HPDE6-E6E7 (cell line): ENCODE measurements at regions not wholly inside any gene's neighbourhood (a gene's known extent, or its start where the extent isn't known, plus 50 kb on each side); places are given as distances from the start of the nearest gene placed in this dataset.

Experiments
- DNase-seq: peaks from one replicate; pipeline ENCODE4 v3.0.0; 2011; ENCODE audit warnings: missing footprints; ENCODE audit errors: extremely low spot score

GRCh38 chr22:48751539-48752437 lies 1075.9 kb downstream of the BRD1 start:
- DNase-seq, result no peak

GRCh38 chr22:48750826-48751440 lies 1076.7 kb downstream of the BRD1 start:
- DNase-seq, result no peak

- no peak for DNase-seq
Measured at GRCh38 chr22:48750282-48750681, 1077.4 kb downstream of the BRD1 start.

- DNase-seq, result no peak
Measured at GRCh38 chr22:48749555-48750227, 1078.0 kb downstream of the BRD1 start.

GRCh38 chr22:48748860-48749554 lies 1078.7 kb downstream of the BRD1 start:
- no peak for DNase-seq

- no peak for DNase-seq
Measured at GRCh38 chr22:48748113-48748859, 1079.4 kb downstream of the BRD1 start.

- no peak for DNase-seq
Measured at GRCh38 chr22:48746789-48747425, 1080.8 kb downstream of the BRD1 start.

- no peak for DNase-seq
Measured at GRCh38 chr22:48745842-48746788, 1081.6 kb downstream of the BRD1 start.

- DNase-seq, result no peak
Measured at GRCh38 chr22:48744967-48745841, 1082.5 kb downstream of the BRD1 start.

GRCh38 chr22:48744283-48744641 lies 1083.4 kb downstream of the BRD1 start:
- DNase-seq, result no peak

GRCh38 chr22:48743601-48744282 lies 1083.9 kb downstream of the BRD1 start:
- no peak for DNase-seq

- no peak for DNase-seq
Measured at GRCh38 chr22:48742556-48743343, 1084.9 kb downstream of the BRD1 start.

GRCh38 chr22:48742191-48742555 lies 1085.5 kb downstream of the BRD1 start:
- DNase-seq, result no peak

GRCh38 chr22:48741540-48741939 lies 1086.1 kb downstream of the BRD1 start:
- DNase-seq, result no peak

- DNase-seq, result no peak
Measured at GRCh38 chr22:48740731-48741405, 1086.8 kb downstream of the BRD1 start.

GRCh38 chr22:48740086-48740730 lies 1087.5 kb downstream of the BRD1 start:
- DNase-seq, result no peak
